ENCODE measurements at regions not wholly inside any gene's neighbourhood (a gene's known extent, or its start where the extent isn't known, plus 50 kb on each side); places are given as distances from the start of the nearest gene placed in this dataset.

DNA sequence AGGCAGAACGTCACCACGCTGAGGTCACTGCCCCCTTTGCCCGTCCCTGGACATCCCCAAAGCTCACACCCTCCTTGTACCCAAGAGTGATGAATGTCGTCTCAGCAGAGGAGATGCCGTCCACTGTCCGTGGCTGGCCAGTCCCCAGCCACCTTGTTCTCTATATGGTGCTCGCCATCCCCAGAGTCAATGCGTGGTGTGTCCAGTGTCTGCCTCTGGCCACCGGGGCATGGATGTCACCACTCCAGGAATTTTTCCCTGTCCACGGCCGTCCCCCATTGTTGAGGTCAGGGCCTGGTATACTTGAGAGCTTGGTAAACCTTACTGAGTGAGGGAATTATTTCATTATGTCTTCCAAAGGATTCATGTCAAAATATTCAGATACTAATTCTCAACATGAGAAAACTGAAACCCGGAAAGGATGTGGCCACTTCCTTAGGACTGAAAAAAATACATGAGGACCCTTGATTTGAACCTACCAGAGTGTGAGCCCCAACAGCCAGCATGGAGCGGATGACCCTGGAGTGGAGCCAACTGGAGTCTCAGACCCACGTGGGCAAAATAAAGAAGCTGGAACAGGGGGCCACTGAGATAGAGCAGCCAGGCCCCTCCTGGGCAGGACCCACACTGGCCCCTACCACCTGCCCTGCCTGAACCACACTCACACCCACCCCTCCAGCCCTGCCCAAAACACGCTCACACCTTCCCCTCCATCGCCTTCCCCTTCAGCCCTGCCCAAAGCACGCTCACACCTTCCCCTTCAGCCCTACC lies 376.4 kb downstream of the BRD1 start:
- H3K18ac ChIP-seq (ENCODE audit: low read depth, low read length), result no peak overlapping the region
- H3K27me3 ChIP-seq (ENCODE audit: control insufficient read depth, insufficient read depth, low read length), result no peaks in the 10 kb centered on the region
- no peak overlapping the region for H3K4ac ChIP-seq (ENCODE audit: low read depth, low read length)
- H3K27ac ChIP-seq (ENCODE audit: insufficient read depth, low read length), result no peak overlapping the region
- H2BK20ac ChIP-seq (ENCODE audit: low read depth, low read length), result no peak overlapping the region
- no peak overlapping the region for H4K5ac ChIP-seq (ENCODE audit: low read depth, low read length)
- H2AK9ac ChIP-seq (replicated peaks; ENCODE audit: low read depth, low read length, poor library complexity), result no peak overlapping the region
- H4K20me1 ChIP-seq (ENCODE audit: insufficient read depth, low read length), result no peaks in the 10 kb centered on the region
- H3K56ac ChIP-seq (ENCODE audit: extremely low read depth, insufficient read depth, low read length), result no peak overlapping the region
- no peaks in the 10 kb centered on the region for H3K36me3 ChIP-seq (ENCODE audit: control insufficient read depth, insufficient read depth, low read length)
- no peaks in the 10 kb centered on the region for H3K9me1 ChIP-seq (ENCODE audit: insufficient read depth, low read length)
- H2AK5ac ChIP-seq (ENCODE audit: low read depth, low read length), result no peak overlapping the region
- no peak overlapping the region for H3K9ac ChIP-seq (ENCODE audit: low read depth, low read length)
- no TSS peak for BruUV-seq (replicated peaks)
- no peak overlapping the region for H3K4me3 ChIP-seq (ENCODE audit: insufficient read depth, low read depth, low read length)
- no peak overlapping the region for H3K4me2 ChIP-seq (ENCODE audit: low read depth, low read length)
- H2BK5ac ChIP-seq (ENCODE audit: low read depth, low read length, poor library complexity, severe bottlenecking), result no peak overlapping the region
- no peak for DNase-seq
- H3K4me1 ChIP-seq (ENCODE audit: control insufficient read depth, insufficient read depth, low read length), result no peaks in the 10 kb centered on the region
- no peaks in the 10 kb centered on the region for H3K79me1 ChIP-seq (ENCODE audit: low read depth in 1 of 2, low read length in 2 of 2)
- ChIA-PET CTCF (no interaction called here), POLR2A (ENCODE audit: unreplicated experiment) (no interaction called here)
- no peak overlapping the region for H3K23ac ChIP-seq (ENCODE audit: low read depth, low read length)
- ATAC-seq (ENCODE audit: low read depth), result no peak
- TF ChIP-seq CHD1 (IDR thresholded peaks at IDR 0.05; ENCODE audit: low read depth, low read length), result no peak
- H3K14ac ChIP-seq (replicated peaks; ENCODE audit: low read depth, low read length), result no peak overlapping the region
- no peak overlapping the region for H2AFZ ChIP-seq (replicated peaks; ENCODE audit: low read length, poor library complexity)
- peaks cover 60% of the 10 kb centered on the region; the same call in 1 of the 2 replicates for H3K9me3 ChIP-seq (ENCODE audit: control insufficient read depth, insufficient read depth, low read length)
- dilution Hi-C loops (cut with HindIII; ENCODE audit: low sequenced_read_pairs, unreplicated experiment), result no loop called here
- H2BK15ac ChIP-seq (ENCODE audit: low read depth, low read length), result no peak overlapping the region
- H4K91ac ChIP-seq (ENCODE audit: insufficient read depth, low read depth, low read length), result no peak overlapping the region
- no peak overlapping the region for H2BK120ac ChIP-seq (ENCODE audit: low read depth, low read length)
- WGBS, 2 experiments (ENCODE audit: extremely low coverage in 2 of 2, insufficient read length in 1 of 2), result 18% methylated on average over 6 of the region's 17 CpGs; no CpG with 5 or more reads in 1 of the 2 experiments
- intact Hi-C loops (cut with micrococcal nuclease), result no loop called here
- no peak overlapping the region for H4K8ac ChIP-seq (ENCODE audit: low read depth in 2 of 2, low read length in 2 of 2)
- in situ Hi-C loops (cut with MboI; ENCODE audit: low sequenced_read_pairs), result no loop called here

All from IMR-90 (cell line).